K562 (cell line): ENCODE measurements at regions not wholly inside any gene's neighbourhood (a gene's known extent, or its start where the extent isn't known, plus 50 kb on each side); places are given as distances from the start of the nearest gene placed in this dataset.

Experiments
- EZH2 ChIP-seq: IDR thresholded peaks from 2 replicates; pipeline ENCODE4 v1.6.1; 2012; ENCODE audit warnings: low read depth, mild to moderate bottlenecking, inconsistent platforms, low read length, borderline replicate concordance
- NKRF ChIP-seq: fragments of 450-650 bp; IDR thresholded peaks from 2 replicates; pipeline ENCODE4 v1.6.1; 2016; ENCODE audit warnings: borderline replicate concordance
- RAD51 ChIP-seq: fragments of 450-650 bp; IDR thresholded peaks from 2 replicates; pipeline ENCODE4 v1.7.1; 2016; ENCODE audit warnings: low read depth, mild to moderate bottlenecking, borderline replicate concordance
- SMARCA5 ChIP-seq: fragments of 450-650 bp; IDR thresholded peaks from 2 replicates; pipeline ENCODE4 v1.6.1; 2016
- SPI1 ChIP-seq: IDR thresholded peaks from 2 replicates; pipeline ENCODE4 v1.6.1; 2011; ENCODE audit warnings: low read depth, low read length, control low read depth, borderline replicate concordance
- WHSC1 ChIP-seq: IDR thresholded peaks from one replicate; pipeline ENCODE4 v1.6.1; 2012; ENCODE audit warnings: low read length, control low read depth, inconsistent platforms
- ZFP1 ChIP-seq: fragments of 450-650 bp; formaldehyde crosslinking; IDR thresholded peaks from 2 replicates; pipeline ENCODE4 v1.4.0; 2020; ENCODE audit warnings: mild to moderate bottlenecking, mixed read lengths
- ZNF184 ChIP-seq: sonication (generic); formaldehyde crosslinking; IDR thresholded peaks from 2 replicates; pipeline ENCODE4 v1.5.0; 2020; ENCODE audit warnings: missing genetic modification reagents

GRCh38 chr15:96067677-96068076 is 262.8 kb upstream of the NR2F2 start:
- no peak for TF ChIP-seq SPI1
- TF ChIP-seq ZNF184 (CRISPR knock-in tag), result no peak
- TF ChIP-seq ZFP1 (CRISPR knock-in tag), result no peak
- TF ChIP-seq NKRF, result no peak
- TF ChIP-seq RAD51, result no peak
- TF ChIP-seq WHSC1, result no peak
- no peak for TF ChIP-seq EZH2
- no peak for TF ChIP-seq SMARCA5
